ENCODE measurements at regions not wholly inside any gene's neighbourhood (a gene's known extent, or its start where the extent isn't known, plus 50 kb on each side); places are given as distances from the start of the nearest gene placed in this dataset.

- Histone ChIP-seq H4K8ac (replicated peaks; ENCODE audit: insufficient read length, low read depth, low read length) (no peak overlapping the region), H4K20me1 (ENCODE audit: control insufficient read depth, insufficient read depth, insufficient read length) (peaks cover 2% of the 10 kb centered on the region), H3K79me2 (ENCODE audit: insufficient read depth, low read length) (no peaks in the 10 kb centered on the region), H4K91ac (ENCODE audit: insufficient read length, low read depth, low read length) (no peak overlapping the region), H3K4ac (ENCODE audit: low read depth, low read length) (no peak overlapping the region), H3K27me3 (ENCODE audit: insufficient read depth, low read length) (peaks cover 21% of the 10 kb centered on the region), H3K27ac (ENCODE audit: insufficient read length, low read depth, low read length) (no peak overlapping the region), H2BK5ac (ENCODE audit: insufficient read length, low read length) (no peak overlapping the region), H4K5ac (ENCODE audit: insufficient read length, low read depth, low read length) (no peak overlapping the region), H2AFZ (ENCODE audit: low read length) (no peak overlapping the region), H3K23me2 (ENCODE audit: insufficient read length, low read depth, low read length, poor library complexity, severe bottlenecking) (peaks cover 16% of the 10 kb centered on the region), H3K56ac (ENCODE audit: insufficient read length, low read depth, low read length) (no peak overlapping the region), H3K18ac (ENCODE audit: insufficient read length, low read depth, low read length) (no peak overlapping the region), H2BK15ac (ENCODE audit: low read depth, low read length) (no peak overlapping the region), H3K4me2 (ENCODE audit: insufficient read depth, insufficient read length, low read length) (no peak overlapping the region), H3K9ac (ENCODE audit: extremely low read depth, insufficient read length, low read length) (no peak overlapping the region), H2BK120ac (ENCODE audit: low read depth, low read length, poor library complexity, severe bottlenecking) (no peak overlapping the region), H2BK20ac (ENCODE audit: low read depth, low read length, poor library complexity, severe bottlenecking) (no peak overlapping the region), H3T11ph (ENCODE audit: low read length) (no peak overlapping the region), H2BK12ac (ENCODE audit: insufficient read length, low read depth, low read length) (no peak overlapping the region), H3K79me1 (ENCODE audit: insufficient read depth, low read depth, low read length, poor library complexity, severe bottlenecking) (no peaks in the 10 kb centered on the region), H3K9me3 (ENCODE audit: control insufficient read depth, low read depth, low read length) (no peaks in the 10 kb centered on the region), H3K23ac (ENCODE audit: insufficient read length, low read depth, low read length) (no peak overlapping the region), H3K4me1 (ENCODE audit: insufficient read depth, low read length) (0 out of 2 replicates have a peak, but pooled peaks cover 4% of the 10 kb centered on the region), H3K14ac (ENCODE audit: insufficient read depth, low read length) (no peak overlapping the region), H2AK5ac (ENCODE audit: insufficient read length, low read length) (no peak overlapping the region)
- H3K9me3 Mint-ChIP-seq: no peaks in the 10 kb centered on the region; a peak in 1 of 5 replicates
- peaks cover 97% of the 10 kb centered on the region for H3K27me3 Mint-ChIP-seq (ENCODE audit: low read depth)
- no peak for DNase-seq
- TF ChIP-seq CTCF (conservative IDR thresholded peaks at IDR 0.05): no peak
- no peaks in the 10 kb centered on the region for H3K36me3 Mint-ChIP-seq (ENCODE audit: insufficient read depth in 1 of 3, low read depth in 3 of 3)
- H3K4me1 Mint-ChIP-seq: peaks cover 22 to 26% of the 10 kb centered on the region in 2 experiments
- no peak overlapping the region for H3K27ac Mint-ChIP-seq
- no CpG with 5 or more reads among the region's 4 CpGs for WGBS (ENCODE audit: extremely low coverage, insufficient read length, low lambda C conversion rate)
- no peak overlapping the region for H3K4me3 Mint-ChIP-seq
Observed at GRCh38 chr10:101295261-101295660, 58.7 kb upstream of the BTRC start.
